Liver (tissue), 3 donors: ENCODE measurements at regions not wholly inside any gene's neighbourhood (a gene's known extent, or its start where the extent isn't known, plus 50 kb on each side); places are given as distances from the start of the nearest gene placed in this dataset.
"Not testable (repeated sequence)": the region's sequence is repeated elsewhere in the genome, so short reads cannot be mapped to it uniquely, and the experiment has no call there.

Experiments used
- CTCF ChIP-seq: fragments of 150-350 bp; IDR thresholded peaks from 2 replicates; pipeline ENCODE4 v1.5.1; 2017; ENCODE audit warnings: improper control_type of control experiment, low read depth, low read length; ENCODE audit not compliant: missing input control
- GABPA ChIP-seq, 2 donors: IDR thresholded peaks in 1 of 2; conservative IDR thresholded peaks in 1 of 2; 2 replicates each; pipeline ENCODE4 v1.6.1; 2016; ENCODE audit warnings: antibody characterized with exemption in 2 of 2, mild to moderate bottlenecking in 1 of 2, moderate library complexity in 1 of 2
- JUND ChIP-seq, 2 donors: IDR thresholded peaks; 2 replicates each; pipeline ENCODE4 v1.6.1; 2016; ENCODE audit warnings: antibody characterized with exemption in 2 of 2
- donor health status: healthy.
- donor health status: healthy.

- TF ChIP-seq CTCF; GABPA (IDR thresholded peaks at IDR 0.05 in 1 of 2, conservative IDR thresholded peaks at IDR 0.05 in 1 of 2); JUND (IDR thresholded peaks at IDR 0.05): not testable (repeated sequence)
Observed at GRCh38 chr4:49139513-49139912, 153.4 kb downstream of the CWH43 start.
